Neural cell (in vitro differentiated cells): ENCODE measurements at regions not wholly inside any gene's neighbourhood (a gene's known extent, or its start where the extent isn't known, plus 50 kb on each side); places are given as distances from the start of the nearest gene placed in this dataset.

Experiments used
- H2AFZ ChIP-seq: fragments of 200-600, 300-800 bp; sonication (generic), shearing (Covaris generic); 2 replicates; pipeline ENCODE4 v1.6.0; 2014; ENCODE audit warnings: low read depth, mild to moderate bottlenecking, antibody characterized with exemption, low read length, moderate library complexity
- H3F3A ChIP-seq: fragments of 200-600 bp; shearing (Covaris generic); 2 replicates; pipeline ENCODE4 v1.6.1; 2016; ENCODE audit warnings: mild to moderate bottlenecking, moderate library complexity, mixed read lengths, antibody characterized with exemption, low read length; ENCODE audit not compliant: insufficient read depth, poor library complexity, severe bottlenecking
- H3K27ac ChIP-seq: fragments of 200-600, 300-800 bp; sonication (generic), shearing (Covaris generic); 2 replicates; pipeline ENCODE4 v1.5.1; 2014; ENCODE audit warnings: mild to moderate bottlenecking, low read length, moderate library complexity
- H3K27me3 ChIP-seq: fragments of 300-800, 200-600 bp; sonication (generic), shearing (Covaris generic); 2 replicates; pipeline ENCODE4 v1.6.0; 2014; ENCODE audit warnings: mild to moderate bottlenecking, low read depth, low read length, moderate library complexity; ENCODE audit not compliant: insufficient read depth
- H3K36me3 ChIP-seq: fragments of 300-800, 200-600 bp; sonication (generic), shearing (Covaris generic); 2 replicates; pipeline ENCODE4 v1.5.1; 2014; ENCODE audit warnings: mild to moderate bottlenecking, antibody characterized with exemption, low read length, moderate library complexity; ENCODE audit not compliant: insufficient read depth
- H3K4me2 ChIP-seq: fragments of 300-800, 200-600 bp; sonication (generic), shearing (Covaris generic); 2 replicates; pipeline ENCODE4 v1.6.0; 2014; ENCODE audit warnings: mild to moderate bottlenecking, low read length
- H3K4me3 ChIP-seq: fragments of 300-800, 200-600 bp; sonication (generic), shearing (Covaris generic); 2 replicates; pipeline ENCODE4 v1.5.1; 2014; ENCODE audit warnings: mild to moderate bottlenecking, low read length, moderate library complexity
- H3K79me2 ChIP-seq: fragments of 200-600 bp; shearing (Covaris generic); replicated peaks from 2 replicates; pipeline ENCODE4 v1.6.0; 2014; ENCODE audit warnings: mild to moderate bottlenecking, low read length, moderate library complexity; ENCODE audit not compliant: insufficient read depth
- H3K9ac ChIP-seq: fragments of 300-800, 200-600 bp; sonication (generic), shearing (Covaris generic); 2 replicates; pipeline ENCODE4 v1.6.1; 2016; ENCODE audit warnings: mild to moderate bottlenecking, low read length, mixed read lengths
- H3K9me2 ChIP-seq: fragments of 200-600 bp; shearing (Covaris generic); 2 replicates; pipeline ENCODE4 v1.6.1; 2016; ENCODE audit warnings: mild to moderate bottlenecking, low read length, mixed read lengths; ENCODE audit not compliant: insufficient read depth
- H3K9me3 ChIP-seq: fragments of 200-600, 300-800 bp; sonication (generic), shearing (Covaris generic); 2 replicates; pipeline ENCODE4 v1.6.1; 2016; ENCODE audit warnings: mild to moderate bottlenecking, mixed run types, low read length, moderate library complexity, mixed read lengths
- H4K20me1 ChIP-seq: fragments of 200-600 bp; shearing (Covaris generic); 2 replicates; pipeline ENCODE4 v1.6.1; 2016; ENCODE audit warnings: mild to moderate bottlenecking, mixed run types; ENCODE audit not compliant: insufficient read depth
- EP300 ChIP-seq: fragments of 450-650 bp; conservative IDR thresholded peaks from 2 replicates; pipeline ENCODE4 v1.6.1; 2014; ENCODE audit warnings: antibody characterized with exemption, mild to moderate bottlenecking, moderate library complexity; ENCODE audit not compliant: poor library complexity, severe bottlenecking
- EZH2 ChIP-seq: fragments of 200-600, 300-800 bp; shearing (Covaris generic), sonication (generic); IDR thresholded peaks from 2 replicates; pipeline ENCODE4 v1.6.1; 2014; ENCODE audit warnings: antibody characterized with exemption, low read length, borderline replicate concordance, mild to moderate bottlenecking; ENCODE audit not compliant: insufficient read depth, poor library complexity, severe bottlenecking
- MXI1 ChIP-seq: fragments of 450-650 bp; conservative IDR thresholded peaks from 2 replicates; pipeline ENCODE4 v1.6.1; 2014; ENCODE audit warnings: antibody characterized with exemption, mild to moderate bottlenecking; ENCODE audit not compliant: poor library complexity, severe bottlenecking
- POLR2AphosphoS5 ChIP-seq: IDR thresholded peaks from 2 replicates; pipeline ENCODE4 v1.6.1; 2012
- RAD21 ChIP-seq: fragments of 450-650 bp; conservative IDR thresholded peaks from 2 replicates; pipeline ENCODE4 v1.6.1; 2014; ENCODE audit warnings: antibody characterized with exemption, mild to moderate bottlenecking, moderate library complexity
- SMC3 ChIP-seq: fragments of 450-650 bp; conservative IDR thresholded peaks from 2 replicates; pipeline ENCODE4 v1.6.1; 2014; ENCODE audit warnings: antibody characterized with exemption, mild to moderate bottlenecking, moderate library complexity; ENCODE audit not compliant: poor library complexity
- TAF1 ChIP-seq: IDR thresholded peaks from 2 replicates; pipeline ENCODE4 v1.6.1; 2012; ENCODE audit warnings: low read depth
- TF ChIP-seq, protein P1 (sequence below): IDR thresholded peaks from 2 replicates; pipeline ENCODE4 v1.6.1; 2012; ENCODE audit warnings: borderline replicate concordance
- TF ChIP-seq, protein P2 (sequence below): fragments of 450-650 bp; IDR thresholded peaks from 2 replicates; pipeline ENCODE4 v1.5.1; 2014; ENCODE audit warnings: antibody characterized with exemption, mild to moderate bottlenecking, moderate library complexity; ENCODE audit not compliant: poor library complexity, severe bottlenecking

GRCh38 chr6:43848671-43849391 is 78.8 kb downstream of the VEGFA start:
- no peak overlapping the region for H3K9ac ChIP-seq
- H3K4me3 ChIP-seq, result no peak overlapping the region
- H3K27me3 ChIP-seq, result no peaks in the 10 kb centered on the region
- H3K4me2 ChIP-seq, result no peak overlapping the region
- H2AFZ ChIP-seq, result no peak overlapping the region
- H3K9me3 ChIP-seq, result no peaks in the 10 kb centered on the region
- no peaks in the 10 kb centered on the region for H4K20me1 ChIP-seq
- H3K79me2 ChIP-seq, result no peaks in the 10 kb centered on the region
- no peak overlapping the region for H3K27ac ChIP-seq
- TF ChIP-seq EP300 (no peak), POLR2AphosphoS5 (no peak), SMC3 (no peak), EZH2 (no peak), RAD21 (no peak), TAF1 (no peak)
- TF ChIP-seq, protein P1, sequence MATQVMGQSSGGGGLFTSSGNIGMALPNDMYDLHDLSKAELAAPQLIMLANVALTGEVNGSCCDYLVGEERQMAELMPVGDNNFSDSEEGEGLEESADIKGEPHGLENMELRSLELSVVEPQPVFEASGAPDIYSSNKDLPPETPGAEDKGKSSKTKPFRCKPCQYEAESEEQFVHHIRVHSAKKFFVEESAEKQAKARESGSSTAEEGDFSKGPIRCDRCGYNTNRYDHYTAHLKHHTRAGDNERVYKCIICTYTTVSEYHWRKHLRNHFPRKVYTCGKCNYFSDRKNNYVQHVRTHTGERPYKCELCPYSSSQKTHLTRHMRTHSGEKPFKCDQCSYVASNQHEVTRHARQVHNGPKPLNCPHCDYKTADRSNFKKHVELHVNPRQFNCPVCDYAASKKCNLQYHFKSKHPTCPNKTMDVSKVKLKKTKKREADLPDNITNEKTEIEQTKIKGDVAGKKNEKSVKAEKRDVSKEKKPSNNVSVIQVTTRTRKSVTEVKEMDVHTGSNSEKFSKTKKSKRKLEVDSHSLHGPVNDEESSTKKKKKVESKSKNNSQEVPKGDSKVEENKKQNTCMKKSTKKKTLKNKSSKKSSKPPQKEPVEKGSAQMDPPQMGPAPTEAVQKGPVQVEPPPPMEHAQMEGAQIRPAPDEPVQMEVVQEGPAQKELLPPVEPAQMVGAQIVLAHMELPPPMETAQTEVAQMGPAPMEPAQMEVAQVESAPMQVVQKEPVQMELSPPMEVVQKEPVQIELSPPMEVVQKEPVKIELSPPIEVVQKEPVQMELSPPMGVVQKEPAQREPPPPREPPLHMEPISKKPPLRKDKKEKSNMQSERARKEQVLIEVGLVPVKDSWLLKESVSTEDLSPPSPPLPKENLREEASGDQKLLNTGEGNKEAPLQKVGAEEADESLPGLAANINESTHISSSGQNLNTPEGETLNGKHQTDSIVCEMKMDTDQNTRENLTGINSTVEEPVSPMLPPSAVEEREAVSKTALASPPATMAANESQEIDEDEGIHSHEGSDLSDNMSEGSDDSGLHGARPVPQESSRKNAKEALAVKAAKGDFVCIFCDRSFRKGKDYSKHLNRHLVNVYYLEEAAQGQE, result no peak
- no peaks in the 10 kb centered on the region for H3K36me3 ChIP-seq
- no peaks in the 10 kb centered on the region for H3K9me2 ChIP-seq
- H3F3A ChIP-seq, result no peaks in the 10 kb centered on the region

DNA sequence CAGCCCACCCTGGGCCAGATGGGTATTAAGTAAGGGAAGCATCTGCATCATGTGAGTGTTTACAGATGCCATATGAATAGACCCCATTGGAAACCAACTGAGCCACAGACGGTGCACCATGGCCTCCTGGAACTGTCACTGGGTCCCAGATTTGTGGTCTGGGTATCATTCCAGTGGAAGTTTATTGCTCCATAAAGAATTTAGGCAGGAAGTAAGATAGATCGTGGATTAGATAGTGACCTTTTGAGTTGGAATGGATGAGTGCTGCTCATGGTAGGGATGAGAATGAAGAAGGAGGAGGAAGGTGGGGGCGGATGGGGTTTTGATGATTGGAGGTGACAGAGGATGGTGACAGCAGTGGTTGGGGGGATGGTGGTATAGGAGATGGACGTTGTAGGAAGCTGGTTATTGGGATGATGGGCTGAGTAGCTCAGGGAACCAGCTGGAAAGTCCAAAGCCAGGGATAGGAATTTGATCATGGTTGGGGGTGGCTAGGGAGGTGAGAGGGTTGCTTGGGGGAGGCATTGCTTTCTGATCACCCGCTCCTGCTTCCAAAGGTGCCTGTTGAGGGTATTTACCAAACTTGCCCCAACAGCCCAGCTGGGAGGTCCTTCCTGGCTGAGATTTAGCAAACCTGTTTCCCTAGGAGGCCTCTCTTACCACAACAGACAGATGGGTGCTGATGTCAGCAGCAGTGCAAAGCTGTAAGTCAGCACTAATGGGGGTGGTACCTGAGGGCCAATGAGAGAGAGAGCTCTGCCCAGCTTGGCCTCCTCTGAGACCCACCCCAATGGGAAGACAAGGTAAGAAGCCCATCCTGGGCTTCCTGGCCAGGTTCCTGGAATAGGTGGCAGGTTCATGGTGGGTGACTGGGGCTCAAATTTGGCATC is 78.0 kb downstream of the VEGFA start:
- H3K27me3 ChIP-seq, result no peaks in the 10 kb centered on the region

More for the DNA sequence above, 78.0 kb downstream of the VEGFA start:
- no peak overlapping the region for H3K9ac ChIP-seq
- no peaks in the 10 kb centered on the region for H4K20me1 ChIP-seq
- no peaks in the 10 kb centered on the region for H3K36me3 ChIP-seq
- no peaks in the 10 kb centered on the region for H3K9me2 ChIP-seq
- H3K79me2 ChIP-seq, result no peaks in the 10 kb centered on the region
- H3K4me2 ChIP-seq, result no peak overlapping the region
- H3K9me3 ChIP-seq, result no peaks in the 10 kb centered on the region
- no peak overlapping the region for H3K4me3 ChIP-seq
- H2AFZ ChIP-seq, result no peak overlapping the region
- no peak overlapping the region for H3K27ac ChIP-seq
- TF ChIP-seq, protein P1, result no peak
- TF ChIP-seq POLR2AphosphoS5 (no peak), EP300 (no peak), MXI1 (no peak), SMC3 (no peak), TAF1 (no peak), RAD21 (no peak), EZH2 (no peak)
- TF ChIP-seq, protein P2, sequence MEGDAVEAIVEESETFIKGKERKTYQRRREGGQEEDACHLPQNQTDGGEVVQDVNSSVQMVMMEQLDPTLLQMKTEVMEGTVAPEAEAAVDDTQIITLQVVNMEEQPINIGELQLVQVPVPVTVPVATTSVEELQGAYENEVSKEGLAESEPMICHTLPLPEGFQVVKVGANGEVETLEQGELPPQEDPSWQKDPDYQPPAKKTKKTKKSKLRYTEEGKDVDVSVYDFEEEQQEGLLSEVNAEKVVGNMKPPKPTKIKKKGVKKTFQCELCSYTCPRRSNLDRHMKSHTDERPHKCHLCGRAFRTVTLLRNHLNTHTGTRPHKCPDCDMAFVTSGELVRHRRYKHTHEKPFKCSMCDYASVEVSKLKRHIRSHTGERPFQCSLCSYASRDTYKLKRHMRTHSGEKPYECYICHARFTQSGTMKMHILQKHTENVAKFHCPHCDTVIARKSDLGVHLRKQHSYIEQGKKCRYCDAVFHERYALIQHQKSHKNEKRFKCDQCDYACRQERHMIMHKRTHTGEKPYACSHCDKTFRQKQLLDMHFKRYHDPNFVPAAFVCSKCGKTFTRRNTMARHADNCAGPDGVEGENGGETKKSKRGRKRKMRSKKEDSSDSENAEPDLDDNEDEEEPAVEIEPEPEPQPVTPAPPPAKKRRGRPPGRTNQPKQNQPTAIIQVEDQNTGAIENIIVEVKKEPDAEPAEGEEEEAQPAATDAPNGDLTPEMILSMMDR, result no peak
- no peaks in the 10 kb centered on the region for H3F3A ChIP-seq
